ENCODE measurements at regions not wholly inside any gene's neighbourhood (a gene's known extent, or its start where the extent isn't known, plus 50 kb on each side); places are given as distances from the start of the nearest gene placed in this dataset.

GRCh38 chr10:4617589-4617988 is 208.4 kb upstream of the AKR1E2 start:
- TF ChIP-seq EZH2 (IDR thresholded peaks at IDR 0.05; ENCODE audit: insufficient read depth, low read length) (no peak), CTCF (IDR thresholded peaks at IDR 0.05; ENCODE audit: insufficient read depth, low read depth, low read length) (no peak)
- H4K20me1 ChIP-seq (ENCODE audit: insufficient read depth, low read length): no peaks in the 10 kb centered on the region
- no peaks in the 10 kb centered on the region for H3K9me3 ChIP-seq (ENCODE audit: insufficient read depth, low read depth, low read length)
- H3K27me3 Mint-ChIP-seq (ENCODE audit: low read depth, unreplicated experiment): no peaks in the 10 kb centered on the region
- H3K27ac Mint-ChIP-seq (ENCODE audit: unreplicated experiment): no peak overlapping the region
- no peaks in the 10 kb centered on the region for H3K4me1 ChIP-seq (ENCODE audit: insufficient read depth, low read length)
- FAIRE-seq (no peak), DNase-seq (ENCODE audit: low read depth) (no peak)
- H3K4me3 ChIP-seq (ENCODE audit: insufficient read depth, low read depth, low read length): no peak overlapping the region
- H3K9ac ChIP-seq (ENCODE audit: low read length): no peak overlapping the region
- H3K4me2 ChIP-seq (ENCODE audit: low read length): no peak overlapping the region
- peaks cover 3% of the 10 kb centered on the region for H3K4me1 Mint-ChIP-seq (ENCODE audit: low read depth, unreplicated experiment)
- no peak overlapping the region for H3K4me3 Mint-ChIP-seq (ENCODE audit: unreplicated experiment)
- no peaks in the 10 kb centered on the region for H3K36me3 Mint-ChIP-seq (ENCODE audit: low read depth, unreplicated experiment)
- no peaks in the 10 kb centered on the region for H3K79me2 ChIP-seq (ENCODE audit: insufficient read depth, low read length)
- H3K9me3 Mint-ChIP-seq (ENCODE audit: unreplicated experiment): peaks cover 5% of the 10 kb centered on the region
- no peaks in the 10 kb centered on the region for H3K27me3 ChIP-seq (ENCODE audit: insufficient read depth, low read length)
- H3K36me3 ChIP-seq (ENCODE audit: insufficient read depth, low read length): no peaks in the 10 kb centered on the region
- H2AFZ ChIP-seq (ENCODE audit: low read depth, low read length): no peak overlapping the region
- no peak overlapping the region for H3K27ac ChIP-seq (ENCODE audit: low read depth, low read length)

GRCh38 chr10:4615042-4615441 is 211.0 kb upstream of the AKR1E2 start:
- no peak overlapping the region for H3K9ac ChIP-seq (ENCODE audit: low read length)
- no peaks in the 10 kb centered on the region for H3K27me3 Mint-ChIP-seq (ENCODE audit: low read depth, unreplicated experiment)
- H3K36me3 ChIP-seq (ENCODE audit: insufficient read depth, low read length): no peaks in the 10 kb centered on the region
- H2AFZ ChIP-seq (ENCODE audit: low read depth, low read length): no peak overlapping the region
- H3K4me2 ChIP-seq (ENCODE audit: low read length): no peak overlapping the region
- no peak overlapping the region for H3K27ac ChIP-seq (ENCODE audit: low read depth, low read length)
- DNase-seq (ENCODE audit: low read depth) (no peak), FAIRE-seq (no peak)
- H3K27ac Mint-ChIP-seq (ENCODE audit: unreplicated experiment): no peak overlapping the region
- no peaks in the 10 kb centered on the region for H3K36me3 Mint-ChIP-seq (ENCODE audit: low read depth, unreplicated experiment)
- H3K4me3 ChIP-seq (ENCODE audit: insufficient read depth, low read depth, low read length): no peak overlapping the region
- no peaks in the 10 kb centered on the region for H4K20me1 ChIP-seq (ENCODE audit: insufficient read depth, low read length)
- no peak overlapping the region for H3K4me3 Mint-ChIP-seq (ENCODE audit: unreplicated experiment)
- H3K27me3 ChIP-seq (ENCODE audit: insufficient read depth, low read length): no peaks in the 10 kb centered on the region
- no peaks in the 10 kb centered on the region for H3K4me1 Mint-ChIP-seq (ENCODE audit: low read depth, unreplicated experiment)
- H3K79me2 ChIP-seq (ENCODE audit: insufficient read depth, low read length): no peaks in the 10 kb centered on the region
- H3K9me3 ChIP-seq (ENCODE audit: insufficient read depth, low read depth, low read length): no peaks in the 10 kb centered on the region
- H3K9me3 Mint-ChIP-seq (ENCODE audit: unreplicated experiment): peaks cover 5% of the 10 kb centered on the region
- no peaks in the 10 kb centered on the region for H3K4me1 ChIP-seq (ENCODE audit: insufficient read depth, low read length)
- no peak for TF ChIP-seq EZH2 (IDR thresholded peaks at IDR 0.05; ENCODE audit: insufficient read depth, low read length)
- no peak for TF ChIP-seq CTCF (IDR thresholded peaks at IDR 0.05; ENCODE audit: insufficient read depth, low read depth, low read length)

- TF ChIP-seq CTCF (IDR thresholded peaks at IDR 0.05; ENCODE audit: insufficient read depth, low read depth, low read length) (no peak), EZH2 (IDR thresholded peaks at IDR 0.05; ENCODE audit: insufficient read depth, low read length) (no peak)
Measured at GRCh38 chr10:4609251-4609650, 216.8 kb upstream of the AKR1E2 start.

More at GRCh38 chr10:4609251-4609650, 216.8 kb upstream of the AKR1E2 start:
- H3K4me3 ChIP-seq (ENCODE audit: insufficient read depth, low read depth, low read length): no peak overlapping the region
- FAIRE-seq: no peak
- no peak overlapping the region for H2AFZ ChIP-seq (ENCODE audit: low read depth, low read length)
- H3K27ac ChIP-seq (ENCODE audit: low read depth, low read length): no peak overlapping the region
- H3K27me3 ChIP-seq (ENCODE audit: insufficient read depth, low read length): no peaks in the 10 kb centered on the region
- Mint-ChIP-seq H3K27me3 (ENCODE audit: low read depth, unreplicated experiment) (no peaks in the 10 kb centered on the region), H3K4me1 (ENCODE audit: low read depth, unreplicated experiment) (no peaks in the 10 kb centered on the region), H3K36me3 (ENCODE audit: low read depth, unreplicated experiment) (no peaks in the 10 kb centered on the region), H3K9me3 (ENCODE audit: unreplicated experiment) (no peaks in the 10 kb centered on the region), H3K27ac (ENCODE audit: unreplicated experiment) (no peak overlapping the region), H3K4me3 (ENCODE audit: unreplicated experiment) (no peak overlapping the region)
- no peak overlapping the region for H3K9ac ChIP-seq (ENCODE audit: low read length)
- H3K9me3 ChIP-seq (ENCODE audit: insufficient read depth, low read depth, low read length): no peaks in the 10 kb centered on the region
- DNase-seq (ENCODE audit: low read depth): no peak
- H3K4me1 ChIP-seq (ENCODE audit: insufficient read depth, low read length): no peaks in the 10 kb centered on the region
- H3K79me2 ChIP-seq (ENCODE audit: insufficient read depth, low read length): no peaks in the 10 kb centered on the region
- no peak overlapping the region for H3K4me2 ChIP-seq (ENCODE audit: low read length)
- no peaks in the 10 kb centered on the region for H3K36me3 ChIP-seq (ENCODE audit: insufficient read depth, low read length)
- H4K20me1 ChIP-seq (ENCODE audit: insufficient read depth, low read length): no peaks in the 10 kb centered on the region
